ENCODE measurements at regions not wholly inside any gene's neighbourhood (a gene's known extent, or its start where the extent isn't known, plus 50 kb on each side); places are given as distances from the start of the nearest gene placed in this dataset.

GRCh38 chr6:56730663-56731529 is 88.2 kb upstream of the DST start:
- WGBS (ENCODE audit: insufficient coverage, insufficient replicate concordance, low lambda C conversion rate, missing lambda C conversion rate): 90% methylated on average over 5 of the region's 5 CpGs
- H3K4me3 ChIP-seq: no peak overlapping the region
- no peak overlapping the region for H3K27ac ChIP-seq (ENCODE audit: control insufficient read depth, insufficient read depth)
- H3K4me2 ChIP-seq (ENCODE audit: control insufficient read depth, insufficient read depth): no peak overlapping the region
- ATAC-seq: 0 out of 3 replicates have a peak, but pooled peaks have one; percentile 26
- in situ Hi-C loops (cut with MboI): no loop called here
- FAIRE-seq: no peak
- H3K9ac ChIP-seq (ENCODE audit: control insufficient read depth, insufficient read depth, low read length): no peak overlapping the region
- BruUV-seq (replicated peaks): no TSS peak
- RAD21 ChIA-PET (ENCODE audit: unreplicated experiment): interaction anchor here (0.9 to 2.1 kb wide), 6 partner anchors 15 to 121 kb away, joined by 3 to 12 read pairs (median 6); no protein-coding TSS in a partner anchor
- H4K20me1 ChIP-seq (ENCODE audit: control insufficient read depth, insufficient read depth): no peaks in the 10 kb centered on the region
- intact Hi-C loops (cut with micrococcal nuclease; ENCODE audit: unreplicated experiment): no loop called here
- SMC1A ChIA-PET (ENCODE audit: uncharacterized antibody, unreplicated experiment): interaction anchor here (1.0 to 2.5 kb wide), 6 partner anchors 14 to 121 kb away, joined by 4 to 16 read pairs (median 6); no protein-coding TSS in a partner anchor
- DNase-seq (ENCODE audit: low read depth, low spot score): no peak
- H3K27me3 ChIP-seq (replicated peaks in 1 of 2; ENCODE audit: control insufficient read depth in 2 of 2, insufficient read depth in 2 of 2, low read length in 1 of 2): no peaks in the 10 kb centered on the region
- no peak overlapping the region for H2AFZ ChIP-seq (ENCODE audit: control insufficient read depth, low read depth, low read length)
- peaks cover 13% of the 10 kb centered on the region for H3K4me1 ChIP-seq (ENCODE audit: control insufficient read depth, insufficient read depth, low read length)
- H3K79me2 ChIP-seq (ENCODE audit: control insufficient read depth, insufficient read depth, low read length): peaks cover 22% of the 10 kb centered on the region
- POLR2A ChIA-PET: interaction anchor here (1.0 to 1.3 kb wide), 2 partner anchors 14 to 21 kb away, joined by 3 to 4 read pairs; no protein-coding TSS in a partner anchor
- CTCF ChIA-PET: interaction anchor here (0.9 to 9.2 kb wide), 5 partner anchors 19 to 93 kb away, joined by 3 to 105 read pairs (median 8); no protein-coding TSS in a partner anchor
- no peak for TF ChIP-seq MXI1 (IDR thresholded peaks at IDR 0.05; ENCODE audit: low read depth, low read length)
- TF ChIP-seq SUZ12 (IDR thresholded peaks at IDR 0.05; ENCODE audit: unreplicated experiment): no peak
- no peak for TF ChIP-seq PAX5 (IDR thresholded peaks at IDR 0.05; ENCODE audit: borderline replicate concordance, low read depth, low read length)
- TF ChIP-seq CBFB (IDR thresholded peaks at IDR 0.05; ENCODE audit: low read depth): no peak
- no peak for TF ChIP-seq CEBPB (IDR thresholded peaks at IDR 0.05; ENCODE audit: borderline replicate concordance in 1 of 2, low read depth in 2 of 2, low read length in 2 of 2)
- no peak for TF ChIP-seq USF1 (IDR thresholded peaks at IDR 0.05; ENCODE audit: borderline replicate concordance, extremely low read length, insufficient read depth, low read depth, low read length)
- no peak for TF ChIP-seq SUPT20H (IDR thresholded peaks at IDR 0.05; ENCODE audit: borderline replicate concordance, control insufficient read depth, low read depth, low read length)
- H3K9me3 ChIP-seq (replicated peaks; ENCODE audit: control insufficient read depth, insufficient read depth, low read length): no peaks in the 10 kb centered on the region; the same call in 2 of the 3 replicates
- peaks cover 0 to 4% of the 10 kb centered on the region in 2 experiments; a peak in 1 of 4 replicates for H3K36me3 ChIP-seq (ENCODE audit: control insufficient read depth in 2 of 2, insufficient read depth in 2 of 2, low read length in 1 of 2)
